ENCODE measurements at regions not wholly inside any gene's neighbourhood (a gene's known extent, or its start where the extent isn't known, plus 50 kb on each side); places are given as distances from the start of the nearest gene placed in this dataset.

- no peaks in the 10 kb centered on the region for H4K20me1 ChIP-seq (ENCODE audit: insufficient read depth, low read length)
- CTCF ChIA-PET (ENCODE audit: low intra/inter-chr PET ratio, low total read pairs): no interaction called here
- peaks cover 0 to 6% of the 10 kb centered on the region in 2 experiments; a peak in 1 of 5 replicates for H3K27me3 ChIP-seq (ENCODE audit: control insufficient read depth in 1 of 2, insufficient read depth in 2 of 2, low read length in 2 of 2)
- no TSS peak for BruUV-seq (replicated peaks)
- H3K4me2 ChIP-seq (ENCODE audit: low read depth, low read length): no peak overlapping the region
- ATAC-seq: no peak
- H3K4me3 ChIP-seq (replicated peaks in 1 of 3; ENCODE audit: insufficient read depth in 1 of 3, low read depth in 2 of 3, low read length in 3 of 3): no peak overlapping the region
- H3K27ac ChIP-seq (ENCODE audit: extremely low read length, insufficient read depth, low read length): no peak overlapping the region
- in situ Hi-C loops (cut with HindIII; ENCODE audit: extremely low pct_ligation_motif_present, low pct_unique_long_range_greater_than_20kb) (no loop called here), intact Hi-C loops (cut with micrococcal nuclease; ENCODE audit: unreplicated experiment) (no loop called here)
- FAIRE-seq: no peak
- TF ChIP-seq ZSCAN12 (CRISPR knock-in tag; IDR thresholded peaks at IDR 0.05): no peak
- no peak for TF ChIP-seq ZNF235 (CRISPR knock-in tag; IDR thresholded peaks at IDR 0.05; ENCODE audit: borderline replicate concordance)
- H2AFZ ChIP-seq (ENCODE audit: low read length): no peak overlapping the region
- 55% methylated on average over 7 of the region's 9 CpGs for WGBS (ENCODE audit: low lambda C conversion rate)
- POLR2A ChIA-PET: no interaction called here
- DNase-seq (ENCODE audit: low spot score): no peak
- H3K9ac ChIP-seq (ENCODE audit: insufficient read depth, low read depth, low read length): no peak overlapping the region
- H3K36me3 ChIP-seq (replicated peaks in 1 of 2; ENCODE audit: control insufficient read depth in 1 of 2, insufficient read depth in 2 of 2, low read length in 2 of 2): no peaks in the 10 kb centered on the region
- H3K4me1 ChIP-seq (ENCODE audit: insufficient read depth, low read length): no peaks in the 10 kb centered on the region
- H3K79me2 ChIP-seq (ENCODE audit: insufficient read depth, low read length): no peaks in the 10 kb centered on the region
- no peaks in the 10 kb centered on the region for H3K9me3 ChIP-seq (ENCODE audit: low read length)
Observed at GRCh38 chr2:236947896-236948295, 137.8 kb upstream of the COPS8 start.

- H3K27ac ChIP-seq (ENCODE audit: extremely low read length, insufficient read depth, low read length): no peak overlapping the region
- POLR2A ChIA-PET: no interaction called here
- H3K4me1 ChIP-seq (ENCODE audit: insufficient read depth, low read length): no peaks in the 10 kb centered on the region
- TF ChIP-seq ZNF282 (IDR thresholded peaks at IDR 0.05; ENCODE audit: partially characterized antibody): no peak
- BruUV-seq (replicated peaks): no TSS peak
- peaks cover 0 to 10% of the 10 kb centered on the region in 2 experiments; a peak in 1 of 5 replicates for H3K27me3 ChIP-seq (ENCODE audit: control insufficient read depth in 1 of 2, insufficient read depth in 2 of 2, low read length in 2 of 2)
- H4K20me1 ChIP-seq (ENCODE audit: insufficient read depth, low read length): no peaks in the 10 kb centered on the region
- H3K9me3 ChIP-seq (ENCODE audit: low read length): no peaks in the 10 kb centered on the region
- DNase-seq (ENCODE audit: low spot score) (no peak), FAIRE-seq (no peak), ATAC-seq (no peak)
- in situ Hi-C loops (cut with HindIII; ENCODE audit: extremely low pct_ligation_motif_present, low pct_unique_long_range_greater_than_20kb) (no loop called here), intact Hi-C loops (cut with micrococcal nuclease; ENCODE audit: unreplicated experiment) (no loop called here)
- WGBS (ENCODE audit: low lambda C conversion rate): 52% methylated on average over 20 of the region's 20 CpGs
- no peaks in the 10 kb centered on the region for H3K79me2 ChIP-seq (ENCODE audit: insufficient read depth, low read length)
- CTCF ChIA-PET (ENCODE audit: low intra/inter-chr PET ratio, low total read pairs): no interaction called here
- no peak overlapping the region for H3K9ac ChIP-seq (ENCODE audit: insufficient read depth, low read depth, low read length)
- no peaks in the 10 kb centered on the region for H3K36me3 ChIP-seq (replicated peaks in 1 of 2; ENCODE audit: control insufficient read depth in 1 of 2, insufficient read depth in 2 of 2, low read length in 2 of 2)
- no peak overlapping the region for H3K4me3 ChIP-seq (replicated peaks in 1 of 3; ENCODE audit: insufficient read depth in 1 of 3, low read depth in 2 of 3, low read length in 3 of 3)
- H2AFZ ChIP-seq (ENCODE audit: low read length): no peak overlapping the region
- no peak overlapping the region for H3K4me2 ChIP-seq (ENCODE audit: low read depth, low read length)
Observed at GRCh38 chr2:236949089-236949905, 136.4 kb upstream of the COPS8 start.

All from HepG2 (cell line).